ENCODE measurements at regions not wholly inside any gene's neighbourhood (a gene's known extent, or its start where the extent isn't known, plus 50 kb on each side); places are given as distances from the start of the nearest gene placed in this dataset.
"Not testable (repeated sequence)": the region's sequence is repeated elsewhere in the genome, so short reads cannot be mapped to it uniquely, and the experiment has no call there.

GRCh38 chr15:24202297-24202696 is 473.3 kb upstream of the NPAP1 start:
- not testable (repeated sequence) for FAIRE-seq

GRCh38 chr15:24211742-24212476 is 463.7 kb upstream of the NPAP1 start:
- not testable (repeated sequence) for FAIRE-seq

GRCh38 chr15:24223739-24224138 is 451.8 kb upstream of the NPAP1 start:
- FAIRE-seq = no peak

GRCh38 chr15:24224161-24224560 is 451.4 kb upstream of the NPAP1 start:
- no peak for FAIRE-seq

- not testable (repeated sequence) for FAIRE-seq
These were observed 446.7 kb upstream of the NPAP1 start for GRCh38 chr15:24228922-24229321.

GRCh38 chr15:24233134-24233533 is 442.4 kb upstream of the NPAP1 start:
- FAIRE-seq = not testable (repeated sequence)

GRCh38 chr15:24240580-24240979 is 435.0 kb upstream of the NPAP1 start:
- not testable (repeated sequence) for FAIRE-seq

GRCh38 chr15:24259106-24259505 is 416.5 kb upstream of the NPAP1 start:
- not testable (repeated sequence) for FAIRE-seq

- not testable (repeated sequence) for FAIRE-seq
These were observed 415.2 kb upstream of the NPAP1 start for GRCh38 chr15:24260407-24260806.

- not testable (repeated sequence) for FAIRE-seq
These were observed 414.7 kb upstream of the NPAP1 start for GRCh38 chr15:24260854-24261253.

- not testable (repeated sequence) for FAIRE-seq
These were observed 406.9 kb upstream of the NPAP1 start for GRCh38 chr15:24268536-24269165.

- no peak for FAIRE-seq
These were observed 406.4 kb upstream of the NPAP1 start for GRCh38 chr15:24269166-24269571.

GRCh38 chr15:24269923-24270322 is 405.7 kb upstream of the NPAP1 start:
- FAIRE-seq = no peak

GRCh38 chr15:24271496-24272244 is 403.9 kb upstream of the NPAP1 start:
- FAIRE-seq = not testable (repeated sequence)

- no peak for FAIRE-seq
These were observed 382.7 kb upstream of the NPAP1 start for GRCh38 chr15:24292837-24293236.

GRCh38 chr15:24300804-24301368 is 374.7 kb upstream of the NPAP1 start:
- not testable (repeated sequence) for FAIRE-seq

GRCh38 chr15:24301999-24302398 is 373.6 kb upstream of the NPAP1 start:
- not testable (repeated sequence) for FAIRE-seq

GRCh38 chr15:24304747-24305146 is 370.8 kb upstream of the NPAP1 start:
- FAIRE-seq = not testable (repeated sequence)

GRCh38 chr15:24305643-24306042 is 369.9 kb upstream of the NPAP1 start:
- FAIRE-seq = not testable (repeated sequence)

GRCh38 chr15:24309700-24310099 is 365.9 kb upstream of the NPAP1 start:
- FAIRE-seq = not testable (repeated sequence)

- not testable (repeated sequence) for FAIRE-seq
These were observed 363.9 kb upstream of the NPAP1 start for GRCh38 chr15:24311692-24312091.

GRCh38 chr15:24316326-24316725 is 359.2 kb upstream of the NPAP1 start:
- FAIRE-seq = not testable (repeated sequence)

GRCh38 chr15:24318981-24319380 is 356.6 kb upstream of the NPAP1 start:
- no peak for FAIRE-seq

All from islet of Langerhans (tissue), 1 donor.